A673 (cell line): ENCODE measurements at regions not wholly inside any gene's neighbourhood (a gene's known extent, or its start where the extent isn't known, plus 50 kb on each side); places are given as distances from the start of the nearest gene placed in this dataset.

ENCODE experiments used
- EZH2 ChIP-seq: fragments of 200-600 bp; sonication (generic); IDR thresholded peaks from 2 replicates; pipeline ENCODE4 v1.6.1; 2017; ENCODE audit warnings: borderline replicate concordance, low read depth, mild to moderate bottlenecking, mixed read lengths, antibody characterized with exemption, low read length; ENCODE audit not compliant: poor library complexity, severe bottlenecking
- TF ChIP-seq, protein P1 (sequence below): fragments of 300-800, 200-600 bp; sonication (generic); conservative IDR thresholded peaks from 2 replicates; pipeline ENCODE4 v1.5.1; 2017; ENCODE audit warnings: low read depth, mild to moderate bottlenecking, antibody characterized with exemption, low read length, moderate library complexity, mixed read lengths

DNA sequence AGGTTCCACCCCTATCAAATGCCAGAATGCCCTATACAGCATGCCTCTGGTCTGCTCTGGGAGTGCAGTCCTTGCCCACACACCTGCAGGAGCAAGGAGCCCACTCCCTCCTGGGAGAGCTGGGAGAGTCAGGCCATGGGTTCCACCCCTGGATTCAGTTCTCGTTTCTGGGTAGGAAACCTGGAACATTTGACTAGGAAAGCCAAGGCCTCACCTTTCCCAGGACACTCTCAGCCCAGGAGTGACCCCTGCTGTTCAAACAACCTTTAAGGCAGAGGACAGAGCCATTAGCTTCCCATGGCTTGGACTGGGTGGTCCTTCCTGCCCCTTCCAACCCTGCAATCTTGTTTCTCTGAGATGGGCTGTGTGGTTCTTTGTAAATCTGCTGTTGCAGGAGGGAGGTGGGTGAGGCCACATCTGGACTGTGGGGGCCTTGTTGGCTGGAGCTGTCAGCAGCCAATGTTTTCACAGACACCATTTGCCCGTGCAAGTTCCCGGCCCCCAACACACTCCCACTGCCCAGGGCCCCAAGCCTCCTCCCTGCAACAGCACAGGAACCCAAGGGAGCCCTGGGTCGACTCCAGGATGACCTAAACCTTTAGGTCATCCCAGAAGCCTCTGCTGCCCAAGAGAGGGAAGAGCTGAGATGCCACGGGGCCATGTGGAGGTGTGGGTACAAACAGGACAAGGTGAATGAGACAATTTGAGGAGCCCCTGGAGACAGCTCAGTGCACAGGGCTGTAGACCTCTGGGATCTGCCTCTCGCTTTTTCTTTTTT is 104.4 kb downstream of the PJA1 start:
- TF ChIP-seq, protein P1, sequence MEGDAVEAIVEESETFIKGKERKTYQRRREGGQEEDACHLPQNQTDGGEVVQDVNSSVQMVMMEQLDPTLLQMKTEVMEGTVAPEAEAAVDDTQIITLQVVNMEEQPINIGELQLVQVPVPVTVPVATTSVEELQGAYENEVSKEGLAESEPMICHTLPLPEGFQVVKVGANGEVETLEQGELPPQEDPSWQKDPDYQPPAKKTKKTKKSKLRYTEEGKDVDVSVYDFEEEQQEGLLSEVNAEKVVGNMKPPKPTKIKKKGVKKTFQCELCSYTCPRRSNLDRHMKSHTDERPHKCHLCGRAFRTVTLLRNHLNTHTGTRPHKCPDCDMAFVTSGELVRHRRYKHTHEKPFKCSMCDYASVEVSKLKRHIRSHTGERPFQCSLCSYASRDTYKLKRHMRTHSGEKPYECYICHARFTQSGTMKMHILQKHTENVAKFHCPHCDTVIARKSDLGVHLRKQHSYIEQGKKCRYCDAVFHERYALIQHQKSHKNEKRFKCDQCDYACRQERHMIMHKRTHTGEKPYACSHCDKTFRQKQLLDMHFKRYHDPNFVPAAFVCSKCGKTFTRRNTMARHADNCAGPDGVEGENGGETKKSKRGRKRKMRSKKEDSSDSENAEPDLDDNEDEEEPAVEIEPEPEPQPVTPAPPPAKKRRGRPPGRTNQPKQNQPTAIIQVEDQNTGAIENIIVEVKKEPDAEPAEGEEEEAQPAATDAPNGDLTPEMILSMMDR, result no peak
- no peak for TF ChIP-seq EZH2
